ENCODE measurements at regions not wholly inside any gene's neighbourhood (a gene's known extent, or its start where the extent isn't known, plus 50 kb on each side); places are given as distances from the start of the nearest gene placed in this dataset.
"Not testable (repeated sequence)": the region's sequence is repeated elsewhere in the genome, so short reads cannot be mapped to it uniquely, and the experiment has no call there.

DNA sequence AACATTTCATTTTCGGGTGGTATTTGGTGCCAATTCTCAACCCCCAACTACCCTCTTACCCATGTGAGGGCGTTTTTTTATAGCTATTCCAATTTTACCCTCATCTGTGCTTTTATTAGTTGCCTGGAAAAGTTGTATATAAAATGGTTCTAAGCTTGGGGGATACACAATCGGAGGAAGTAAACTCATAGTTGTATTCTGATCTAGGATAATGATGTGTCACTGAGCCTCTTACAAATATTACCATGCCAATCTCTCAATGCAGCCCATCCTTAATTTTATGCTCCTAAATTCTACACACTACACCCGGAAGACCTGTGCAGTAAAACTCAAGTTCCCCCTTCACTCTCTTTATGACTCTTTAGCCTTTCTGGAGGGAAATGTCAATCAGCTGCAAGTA is 1206.5 kb upstream of the FLRT2 start:
- Histone ChIP-seq H3K4me1 (peaks cover 0 to 9% (median 0%) of the 10 kb centered on the region in 12 donors), H3K27ac (peak overlapping the region in 5 of 12 donors; percentile 3 to 61 (median 51)), H3K36me3 (no peaks in the 10 kb centered on the region), H3K27me3 (no peaks in the 10 kb centered on the region), H3K9me3 (peaks cover 0 to under 1% (median 0%) of the 10 kb centered on the region in 12 donors), H3K4me3 (no peak overlapping the region)
- no peak for DNase-seq
- TF ChIP-seq, protein P1, sequence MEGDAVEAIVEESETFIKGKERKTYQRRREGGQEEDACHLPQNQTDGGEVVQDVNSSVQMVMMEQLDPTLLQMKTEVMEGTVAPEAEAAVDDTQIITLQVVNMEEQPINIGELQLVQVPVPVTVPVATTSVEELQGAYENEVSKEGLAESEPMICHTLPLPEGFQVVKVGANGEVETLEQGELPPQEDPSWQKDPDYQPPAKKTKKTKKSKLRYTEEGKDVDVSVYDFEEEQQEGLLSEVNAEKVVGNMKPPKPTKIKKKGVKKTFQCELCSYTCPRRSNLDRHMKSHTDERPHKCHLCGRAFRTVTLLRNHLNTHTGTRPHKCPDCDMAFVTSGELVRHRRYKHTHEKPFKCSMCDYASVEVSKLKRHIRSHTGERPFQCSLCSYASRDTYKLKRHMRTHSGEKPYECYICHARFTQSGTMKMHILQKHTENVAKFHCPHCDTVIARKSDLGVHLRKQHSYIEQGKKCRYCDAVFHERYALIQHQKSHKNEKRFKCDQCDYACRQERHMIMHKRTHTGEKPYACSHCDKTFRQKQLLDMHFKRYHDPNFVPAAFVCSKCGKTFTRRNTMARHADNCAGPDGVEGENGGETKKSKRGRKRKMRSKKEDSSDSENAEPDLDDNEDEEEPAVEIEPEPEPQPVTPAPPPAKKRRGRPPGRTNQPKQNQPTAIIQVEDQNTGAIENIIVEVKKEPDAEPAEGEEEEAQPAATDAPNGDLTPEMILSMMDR (IDR thresholded peaks at IDR 0.05) = no peak
- TF ChIP-seq POLR2A (IDR thresholded peaks at IDR 0.05) = no peak
- intact Hi-C loops (cut with DNase I) = no loop called here
- peak in 1 of 4 donors; percentile 37 for ATAC-seq
- 60 to 70% (median 67%) methylated on average over 4 of the region's 4 CpGs for WGBS, 4 donors

DNA sequence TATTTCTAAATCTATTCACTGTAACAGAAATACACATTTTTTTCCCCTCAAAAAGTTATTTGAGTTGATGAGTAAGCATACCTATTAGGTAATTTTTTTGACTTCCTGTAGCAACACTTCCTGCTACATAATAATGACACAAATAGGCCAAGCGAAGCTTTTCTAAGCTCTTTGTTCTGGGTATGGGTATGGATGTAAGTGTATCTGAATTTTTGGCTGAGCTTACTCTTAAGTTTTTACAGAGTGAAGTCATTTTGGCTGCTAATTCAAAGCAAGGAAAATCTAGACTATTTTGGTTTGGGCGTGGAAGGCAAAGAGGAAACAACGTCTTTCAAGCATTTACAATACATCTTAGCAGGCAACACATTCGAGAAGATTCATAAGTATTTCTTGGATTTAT is 1206.0 kb upstream of the FLRT2 start:
- 42 to 57% (median 48%) methylated on average over 4 of the region's 4 CpGs for WGBS, 4 donors
- ATAC-seq (peak in 2 of 4 donors; percentile 64 to 87), DNase-seq (no peak)
- TF ChIP-seq, protein P1 (IDR thresholded peaks at IDR 0.05) = no peak
- no peak for TF ChIP-seq POLR2A (IDR thresholded peaks at IDR 0.05)
- Histone ChIP-seq H3K27me3 (no peaks in the 10 kb centered on the region), H3K9me3 (no peaks in the 10 kb centered on the region), H3K36me3 (no peaks in the 10 kb centered on the region), H3K27ac (peak overlapping the region in 6 of 12 donors; percentile 5 to 61 (median 52)), H3K4me1 (peaks cover 0 to 9% (median 0%) of the 10 kb centered on the region in 12 donors), H3K4me3 (no peak overlapping the region)
- intact Hi-C loops (cut with DNase I) = no loop called here

DNA sequence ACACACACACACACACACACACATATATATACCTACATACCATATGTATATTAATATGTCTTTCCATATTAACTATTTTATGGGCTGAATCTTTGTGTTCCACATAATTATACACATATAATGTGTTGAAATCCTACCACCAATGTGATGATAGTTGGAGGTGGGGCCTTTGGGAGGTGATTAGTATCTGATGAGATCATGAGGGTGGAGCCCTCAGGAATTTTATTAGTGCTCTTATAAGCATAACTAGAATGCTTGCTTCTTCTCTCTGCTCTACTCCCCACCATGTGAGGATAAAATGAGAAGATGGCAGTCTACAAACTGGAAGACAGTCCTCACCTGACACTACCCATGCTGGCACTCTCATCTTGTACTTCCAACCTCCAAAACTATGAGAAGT is 1193.5 kb upstream of the FLRT2 start:
- ATAC-seq (no peak), DNase-seq (no peak)
- intact Hi-C loops (cut with DNase I) = no loop called here
- TF ChIP-seq, protein P1 (IDR thresholded peaks at IDR 0.05) = no peak
- no peak for TF ChIP-seq POLR2A (IDR thresholded peaks at IDR 0.05)
- peaks cover 0 to 7% (median under 1%) of the 10 kb centered on the region in 12 donors for H3K9me3 ChIP-seq
- no peaks in the 10 kb centered on the region for H3K36me3 ChIP-seq
- no peaks in the 10 kb centered on the region for H3K4me1 ChIP-seq
- no peak overlapping the region for H3K4me3 ChIP-seq
- no peaks in the 10 kb centered on the region for H3K27me3 ChIP-seq
- no peak overlapping the region for H3K27ac ChIP-seq

DNA sequence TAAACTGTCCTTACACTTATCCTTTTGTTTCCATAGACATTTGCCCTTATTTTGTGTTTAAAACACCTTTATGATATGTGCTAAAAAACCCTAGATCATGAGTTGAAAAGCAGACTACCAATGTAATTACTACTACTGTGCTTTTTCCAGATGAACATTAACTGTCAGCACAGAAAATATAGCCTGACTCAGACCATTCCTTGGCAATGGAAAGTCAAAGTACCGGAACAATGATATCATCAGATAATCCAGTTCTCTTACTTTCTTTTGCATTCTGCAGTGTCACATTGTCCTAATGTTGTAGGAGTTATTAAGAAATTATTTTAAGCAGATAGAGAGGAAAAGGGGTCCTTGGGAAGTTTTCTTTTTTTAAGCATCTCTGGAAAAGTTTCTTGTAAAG is 1189.0 kb upstream of the FLRT2 start:
- DNase-seq (no peak), ATAC-seq (no peak)
- no peak for TF ChIP-seq POLR2A (IDR thresholded peaks at IDR 0.05)
- TF ChIP-seq, protein P1 (IDR thresholded peaks at IDR 0.05) = no peak
- no peak overlapping the region for H3K27ac ChIP-seq
- no peaks in the 10 kb centered on the region for H3K4me1 ChIP-seq
- peaks cover 0 to 8% (median 0%) of the 10 kb centered on the region in 12 donors for H3K9me3 ChIP-seq
- no peaks in the 10 kb centered on the region for H3K36me3 ChIP-seq
- WGBS, 4 donors = 62 to 71% (median 66%) methylated on average over 1 of the region's 1 CpG
- intact Hi-C loops (cut with DNase I) = no loop called here
- H3K4me3 ChIP-seq = no peak overlapping the region
- H3K27me3 ChIP-seq = no peaks in the 10 kb centered on the region

DNA sequence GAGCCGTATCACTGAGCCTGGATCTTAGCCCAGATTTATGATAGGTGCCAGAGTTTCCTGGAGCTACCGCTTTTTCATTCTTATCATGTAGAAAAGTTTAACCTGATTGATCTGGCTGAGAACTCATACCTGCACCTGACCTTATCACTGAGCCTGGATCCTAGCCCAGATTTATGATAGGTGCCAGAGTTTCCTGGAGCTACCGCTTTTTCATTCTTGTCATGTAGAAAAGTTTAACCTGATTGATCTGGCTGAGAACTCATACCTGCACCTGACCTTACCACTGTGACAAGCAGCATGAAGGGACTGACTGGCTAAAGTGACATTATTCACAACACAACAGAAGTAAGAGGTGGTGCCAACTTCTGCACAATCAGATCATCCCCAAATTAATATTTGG is 1188.1 kb upstream of the FLRT2 start:
- intact Hi-C loops (cut with DNase I); ATAC-seq: not testable (repeated sequence)
- WGBS, 4 donors = 89 to 96% (median 93%) methylated on average over 3 of the region's 3 CpGs

More for the DNA sequence above, 1188.1 kb upstream of the FLRT2 start:
- not testable (repeated sequence) for H3K9me3 ChIP-seq, H3K4me1 ChIP-seq, H3K36me3 ChIP-seq, H3K4me3 ChIP-seq, H3K27me3 ChIP-seq, H3K27ac ChIP-seq, DNase-seq
